Calu3 (cell line): ENCODE measurements at regions not wholly inside any gene's neighbourhood (a gene's known extent, or its start where the extent isn't known, plus 50 kb on each side); places are given as distances from the start of the nearest gene placed in this dataset.

Experiments used
- BruUV-seq: library from RNA; stranded (reverse); fragments of 400-500 nt; replicated peaks from 2 replicates; lab custom pipeline; 2021; lab: Mats Ljungman, UMichigan
- CTCF ChIA-PET: fragments of 300-600 bp; sonication (Branson Sonifier 250); formaldehyde crosslinking; loops from one replicate; lab custom pipeline; 2022; ENCODE audit warnings: antibody characterized with exemption; lab: Charles Lee
- DNase-seq: peaks from one replicate; pipeline ENCODE4 v3.0.0; 2022
- H3K27ac Mint-ChIP-seq: one replicate; pipeline ENCODE4 v1.8.0; 2022; ENCODE audit warnings: mixed read lengths; ENCODE audit not compliant: unreplicated experiment
- H3K27me3 Mint-ChIP-seq: one replicate; pipeline ENCODE4 v1.8.0; 2022; ENCODE audit warnings: mixed read lengths; ENCODE audit not compliant: unreplicated experiment
- H3K36me3 Mint-ChIP-seq: one replicate; pipeline ENCODE4 v1.8.0; 2022; ENCODE audit warnings: mild to moderate bottlenecking, moderate library complexity, mixed read lengths; ENCODE audit not compliant: insufficient read depth, unreplicated experiment
- H3K4me1 Mint-ChIP-seq: one replicate; pipeline ENCODE4 v1.8.0; 2022; ENCODE audit warnings: mild to moderate bottlenecking, low read depth, mixed read lengths; ENCODE audit not compliant: unreplicated experiment
- H3K4me3 Mint-ChIP-seq: one replicate; pipeline ENCODE4 v1.8.0; 2022; ENCODE audit warnings: mild to moderate bottlenecking, low read depth, moderate library complexity, mixed read lengths; ENCODE audit not compliant: unreplicated experiment
- H3K9me3 Mint-ChIP-seq: one replicate; pipeline ENCODE4 v1.8.0; 2022; ENCODE audit warnings: low read depth, mixed read lengths; ENCODE audit not compliant: unreplicated experiment
- intact Hi-C: fragments of 100-400 bp; cut with micrococcal nuclease; formaldehyde crosslinking; loops from one replicate; pipeline ENCODE4 v1.10.0; 2022; ENCODE audit not compliant: unreplicated experiment
- TF ChIP-seq, protein P1 (sequence below): fragments of 200-600 bp; IDR thresholded peaks from one replicate; pipeline ENCODE4 v1.8.0; 2022; ENCODE audit warnings: antibody characterized with exemption; ENCODE audit not compliant: unreplicated experiment

GRCh38 chr2:8193146-8193545, 488.7 kb upstream of the ID2 start:
- no TSS peak for BruUV-seq
- CTCF ChIA-PET: no interaction called here
- H3K36me3 Mint-ChIP-seq: no peaks in the 10 kb centered on the region
- no peak overlapping the region for H3K27ac Mint-ChIP-seq
- intact Hi-C loops: no loop called here
- no peaks in the 10 kb centered on the region for H3K4me1 Mint-ChIP-seq
- no peak for DNase-seq
- H3K4me3 Mint-ChIP-seq: no peak overlapping the region
- no peaks in the 10 kb centered on the region for H3K27me3 Mint-ChIP-seq
- TF ChIP-seq, protein P1, sequence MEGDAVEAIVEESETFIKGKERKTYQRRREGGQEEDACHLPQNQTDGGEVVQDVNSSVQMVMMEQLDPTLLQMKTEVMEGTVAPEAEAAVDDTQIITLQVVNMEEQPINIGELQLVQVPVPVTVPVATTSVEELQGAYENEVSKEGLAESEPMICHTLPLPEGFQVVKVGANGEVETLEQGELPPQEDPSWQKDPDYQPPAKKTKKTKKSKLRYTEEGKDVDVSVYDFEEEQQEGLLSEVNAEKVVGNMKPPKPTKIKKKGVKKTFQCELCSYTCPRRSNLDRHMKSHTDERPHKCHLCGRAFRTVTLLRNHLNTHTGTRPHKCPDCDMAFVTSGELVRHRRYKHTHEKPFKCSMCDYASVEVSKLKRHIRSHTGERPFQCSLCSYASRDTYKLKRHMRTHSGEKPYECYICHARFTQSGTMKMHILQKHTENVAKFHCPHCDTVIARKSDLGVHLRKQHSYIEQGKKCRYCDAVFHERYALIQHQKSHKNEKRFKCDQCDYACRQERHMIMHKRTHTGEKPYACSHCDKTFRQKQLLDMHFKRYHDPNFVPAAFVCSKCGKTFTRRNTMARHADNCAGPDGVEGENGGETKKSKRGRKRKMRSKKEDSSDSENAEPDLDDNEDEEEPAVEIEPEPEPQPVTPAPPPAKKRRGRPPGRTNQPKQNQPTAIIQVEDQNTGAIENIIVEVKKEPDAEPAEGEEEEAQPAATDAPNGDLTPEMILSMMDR: no peak
- H3K9me3 Mint-ChIP-seq: no peaks in the 10 kb centered on the region

- TF ChIP-seq, protein P1: no peak
- H3K27me3 Mint-ChIP-seq: no peaks in the 10 kb centered on the region
- H3K4me3 Mint-ChIP-seq: no peak overlapping the region
- no peaks in the 10 kb centered on the region for H3K4me1 Mint-ChIP-seq
- no peaks in the 10 kb centered on the region for H3K9me3 Mint-ChIP-seq
- BruUV-seq: no TSS peak
- no peak for DNase-seq
- intact Hi-C loops: no loop called here
- CTCF ChIA-PET: no interaction called here
- H3K36me3 Mint-ChIP-seq: no peaks in the 10 kb centered on the region
- H3K27ac Mint-ChIP-seq: no peak overlapping the region
Measured at GRCh38 chr2:8193686-8194615, 487.9 kb upstream of the ID2 start.

DNA sequence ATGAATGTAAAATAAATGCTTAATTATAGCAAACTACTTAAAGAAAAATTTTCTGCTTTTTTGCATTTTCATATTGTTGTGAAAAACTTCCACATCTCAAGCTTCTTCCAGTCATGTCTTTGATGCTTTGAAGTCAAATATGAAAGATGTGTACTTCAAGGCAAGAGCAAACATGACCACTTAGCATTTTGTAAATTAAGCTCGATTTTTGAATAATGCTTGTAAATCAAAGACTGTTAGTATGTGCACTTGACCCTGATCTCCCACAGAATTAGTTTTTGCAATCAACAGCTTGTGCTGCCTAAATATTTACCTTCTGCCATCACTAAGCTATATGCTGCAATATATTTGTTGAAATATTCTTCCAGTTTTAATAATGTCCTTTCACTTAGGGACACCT, 486.1 kb upstream of the ID2 start:
- no peaks in the 10 kb centered on the region for H3K27me3 Mint-ChIP-seq
- H3K36me3 Mint-ChIP-seq: no peaks in the 10 kb centered on the region
- no TSS peak for BruUV-seq
- DNase-seq: no peak
- TF ChIP-seq, protein P1: no peak
- H3K9me3 Mint-ChIP-seq: no peaks in the 10 kb centered on the region
- no peaks in the 10 kb centered on the region for H3K4me1 Mint-ChIP-seq
- no peak overlapping the region for H3K27ac Mint-ChIP-seq
- no peak overlapping the region for H3K4me3 Mint-ChIP-seq
- intact Hi-C loops: no loop called here
- CTCF ChIA-PET: no interaction called here

DNA sequence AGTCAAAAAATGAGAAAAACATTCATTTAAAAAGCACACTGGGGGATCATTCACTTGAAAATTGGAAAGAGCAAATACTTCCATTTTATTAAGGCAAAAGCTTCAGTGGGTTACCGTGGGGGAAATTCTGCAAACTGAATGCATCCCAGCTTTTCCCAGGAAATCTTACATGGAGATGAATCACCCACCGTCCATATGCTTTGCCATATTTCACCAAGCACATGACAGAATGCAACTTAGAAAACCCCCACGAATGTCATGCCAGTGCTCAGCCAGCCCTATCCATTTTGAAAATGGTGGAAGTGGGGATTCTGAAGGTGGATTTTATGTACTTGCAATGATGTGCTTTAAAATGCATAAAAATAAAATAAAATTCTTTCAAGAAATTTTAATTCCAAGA, 485.5 kb upstream of the ID2 start:
- H3K9me3 Mint-ChIP-seq: no peaks in the 10 kb centered on the region

More for the DNA sequence above, 485.5 kb upstream of the ID2 start:
- TF ChIP-seq, protein P1: no peak
- CTCF ChIA-PET: no interaction called here
- BruUV-seq: no TSS peak
- intact Hi-C loops: no loop called here
- H3K36me3 Mint-ChIP-seq: no peaks in the 10 kb centered on the region
- H3K27ac Mint-ChIP-seq: no peak overlapping the region
- no peak overlapping the region for H3K4me3 Mint-ChIP-seq
- DNase-seq: no peak
- H3K27me3 Mint-ChIP-seq: no peaks in the 10 kb centered on the region
- H3K4me1 Mint-ChIP-seq: no peaks in the 10 kb centered on the region
